ENCODE measurements at regions not wholly inside any gene's neighbourhood (a gene's known extent, or its start where the extent isn't known, plus 50 kb on each side); places are given as distances from the start of the nearest gene placed in this dataset.

GRCh38 chr5:38191693-38192092 lies 66.7 kb upstream of the EGFLAM start:
- intact Hi-C loops (cut with DNase I; ENCODE audit: low total_unique reads) = loop anchor here (5.0 kb wide), 1 partner anchor 354 kb away; no protein-coding TSS in a partner anchor
- no peak overlapping the region for H3K27ac ChIP-seq
- H3K4me3 ChIP-seq = no peak overlapping the region
- no peaks in the 10 kb centered on the region for H3K36me3 ChIP-seq
- no peaks in the 10 kb centered on the region for H3K9me3 ChIP-seq
- TF ChIP-seq POLR2AphosphoS5 (IDR thresholded peaks at IDR 0.05) = no peak
- no peak for TF ChIP-seq POLR2A (IDR thresholded peaks at IDR 0.05)
- TF ChIP-seq, protein P1, sequence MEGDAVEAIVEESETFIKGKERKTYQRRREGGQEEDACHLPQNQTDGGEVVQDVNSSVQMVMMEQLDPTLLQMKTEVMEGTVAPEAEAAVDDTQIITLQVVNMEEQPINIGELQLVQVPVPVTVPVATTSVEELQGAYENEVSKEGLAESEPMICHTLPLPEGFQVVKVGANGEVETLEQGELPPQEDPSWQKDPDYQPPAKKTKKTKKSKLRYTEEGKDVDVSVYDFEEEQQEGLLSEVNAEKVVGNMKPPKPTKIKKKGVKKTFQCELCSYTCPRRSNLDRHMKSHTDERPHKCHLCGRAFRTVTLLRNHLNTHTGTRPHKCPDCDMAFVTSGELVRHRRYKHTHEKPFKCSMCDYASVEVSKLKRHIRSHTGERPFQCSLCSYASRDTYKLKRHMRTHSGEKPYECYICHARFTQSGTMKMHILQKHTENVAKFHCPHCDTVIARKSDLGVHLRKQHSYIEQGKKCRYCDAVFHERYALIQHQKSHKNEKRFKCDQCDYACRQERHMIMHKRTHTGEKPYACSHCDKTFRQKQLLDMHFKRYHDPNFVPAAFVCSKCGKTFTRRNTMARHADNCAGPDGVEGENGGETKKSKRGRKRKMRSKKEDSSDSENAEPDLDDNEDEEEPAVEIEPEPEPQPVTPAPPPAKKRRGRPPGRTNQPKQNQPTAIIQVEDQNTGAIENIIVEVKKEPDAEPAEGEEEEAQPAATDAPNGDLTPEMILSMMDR (IDR thresholded peaks at IDR 0.05) = no peak
- no peaks in the 10 kb centered on the region for H3K4me1 ChIP-seq
- no peaks in the 10 kb centered on the region for H3K27me3 ChIP-seq
- DNase-seq (ENCODE audit: low spot score in 2 of 2) = no peak

DNA sequence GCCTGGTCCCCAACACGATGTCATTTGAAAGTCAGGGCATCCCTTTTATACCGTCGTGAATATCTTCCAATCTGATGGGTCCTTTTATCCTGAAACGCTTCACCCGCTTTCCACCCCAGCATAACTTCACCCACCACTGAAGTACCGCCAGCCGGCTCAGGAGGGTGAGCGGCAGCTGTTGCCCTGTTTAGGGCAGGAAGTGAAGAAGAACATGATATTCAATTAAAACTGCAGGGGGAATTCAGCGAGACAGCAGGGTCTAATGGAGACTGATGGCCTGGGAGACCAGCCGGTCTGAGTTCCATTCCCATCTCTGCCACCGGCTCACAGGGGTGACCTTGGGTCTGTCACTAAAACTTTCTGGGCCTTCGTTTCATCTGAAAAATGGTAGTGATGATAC lies 68.2 kb upstream of the EGFLAM start:
- intact Hi-C loops (cut with DNase I; ENCODE audit: low total_unique reads) = loop anchor here (5.0 kb wide), 1 partner anchor 353 kb away; no protein-coding TSS in a partner anchor
- Histone ChIP-seq H3K27ac (no peak overlapping the region), H3K36me3 (no peaks in the 10 kb centered on the region), H3K4me1 (no peaks in the 10 kb centered on the region), H3K27me3 (no peaks in the 10 kb centered on the region), H3K4me3 (no peak overlapping the region), H3K9me3 (no peaks in the 10 kb centered on the region)
- no peak for DNase-seq (ENCODE audit: low spot score in 2 of 2)
- no peak for TF ChIP-seq POLR2A (IDR thresholded peaks at IDR 0.05)
- TF ChIP-seq, protein P1 (IDR thresholded peaks at IDR 0.05) = no peak
- TF ChIP-seq POLR2AphosphoS5 (IDR thresholded peaks at IDR 0.05) = no peak

- no peaks in the 10 kb centered on the region for H3K9me3 ChIP-seq
- no peaks in the 10 kb centered on the region for H3K27me3 ChIP-seq
- no peak for DNase-seq (ENCODE audit: low spot score in 2 of 2)
- TF ChIP-seq, protein P1 (IDR thresholded peaks at IDR 0.05) = no peak
- TF ChIP-seq POLR2AphosphoS5 (IDR thresholded peaks at IDR 0.05) = no peak
- TF ChIP-seq POLR2A (IDR thresholded peaks at IDR 0.05) = no peak
- H3K27ac ChIP-seq = no peak overlapping the region
- intact Hi-C loops (cut with DNase I; ENCODE audit: low total_unique reads) = no loop called here
- H3K4me1 ChIP-seq = no peaks in the 10 kb centered on the region
- no peak overlapping the region for H3K4me3 ChIP-seq
- H3K36me3 ChIP-seq = no peaks in the 10 kb centered on the region
Observed at GRCh38 chr5:38189081-38189504, 69.3 kb upstream of the EGFLAM start.

GRCh38 chr5:38188591-38188990 lies 69.8 kb upstream of the EGFLAM start:
- Histone ChIP-seq H3K36me3 (no peaks in the 10 kb centered on the region), H3K4me3 (no peak overlapping the region), H3K27me3 (no peaks in the 10 kb centered on the region), H3K4me1 (no peaks in the 10 kb centered on the region), H3K27ac (no peak overlapping the region), H3K9me3 (no peaks in the 10 kb centered on the region)
- TF ChIP-seq, protein P1 (IDR thresholded peaks at IDR 0.05) = no peak
- TF ChIP-seq POLR2AphosphoS5 (IDR thresholded peaks at IDR 0.05) (no peak), POLR2A (IDR thresholded peaks at IDR 0.05) (no peak)
- DNase-seq (ENCODE audit: low spot score in 2 of 2) = no peak
- intact Hi-C loops (cut with DNase I; ENCODE audit: low total_unique reads) = no loop called here

GRCh38 chr5:38187532-38187931 lies 70.8 kb upstream of the EGFLAM start:
- Histone ChIP-seq H3K36me3 (no peaks in the 10 kb centered on the region), H3K4me1 (no peaks in the 10 kb centered on the region), H3K9me3 (no peaks in the 10 kb centered on the region), H3K27ac (no peak overlapping the region), H3K27me3 (no peaks in the 10 kb centered on the region), H3K4me3 (no peak overlapping the region)
- TF ChIP-seq POLR2AphosphoS5 (IDR thresholded peaks at IDR 0.05) (no peak), POLR2A (IDR thresholded peaks at IDR 0.05) (no peak)
- TF ChIP-seq, protein P1 (IDR thresholded peaks at IDR 0.05) = no peak
- DNase-seq (ENCODE audit: low spot score in 2 of 2) = no peak
- intact Hi-C loops (cut with DNase I; ENCODE audit: low total_unique reads) = no loop called here

Data from breast epithelium (tissue), 4 donors.